ENCODE measurements at regions not wholly inside any gene's neighbourhood (a gene's known extent, or its start where the extent isn't known, plus 50 kb on each side); places are given as distances from the start of the nearest gene placed in this dataset.
"Not testable (repeated sequence)": the region's sequence is repeated elsewhere in the genome, so short reads cannot be mapped to it uniquely, and the experiment has no call there.

- intact Hi-C loops (cut with DNase I): no loop called here
- Histone ChIP-seq H3K9me3 (no peaks in the 10 kb centered on the region), H3K36me3 (replicated peaks in 1 of 2; ENCODE audit: insufficient read depth in 1 of 2, low read depth in 2 of 2) (no peaks in the 10 kb centered on the region), H3K27me3 (no peaks in the 10 kb centered on the region), H3K4me1 (no peaks in the 10 kb centered on the region), H3K27ac (no peak overlapping the region), H3K4me3 (no peak overlapping the region)
- 60 to 88% methylated on average over 2 of the region's 2 CpGs for WGBS, 2 donors
- DNase-seq: no peak
- ATAC-seq: no peak
- no peak for TF ChIP-seq CTCF (IDR thresholded peaks at IDR 0.05)
Measured at GRCh38 chr6:15816661-15817060, 153.8 kb upstream of the DTNBP1 start.

GRCh38 chr6:15813698-15814097 is 150.9 kb upstream of the DTNBP1 start:
- intact Hi-C loops (cut with DNase I); ATAC-seq; H3K4me3 ChIP-seq; H3K27me3 ChIP-seq; H3K9me3 ChIP-seq; H3K27ac ChIP-seq; H3K36me3 ChIP-seq (replicated peaks in 1 of 2; ENCODE audit: insufficient read depth in 1 of 2, low read depth in 2 of 2); DNase-seq; H3K4me1 ChIP-seq: not testable (repeated sequence)
- WGBS, 2 donors: 74 to 77% methylated on average over 5 of the region's 5 CpGs

- H3K4me3 ChIP-seq: no peak overlapping the region
- no peak for DNase-seq
- H3K27ac ChIP-seq: no peak overlapping the region
- no peaks in the 10 kb centered on the region for H3K27me3 ChIP-seq
- H3K4me1 ChIP-seq: no peaks in the 10 kb centered on the region
- intact Hi-C loops (cut with DNase I): no loop called here
- TF ChIP-seq POLR2A (IDR thresholded peaks at IDR 0.05): no peak
- no peaks in the 10 kb centered on the region for H3K36me3 ChIP-seq (replicated peaks in 1 of 2; ENCODE audit: insufficient read depth in 1 of 2, low read depth in 2 of 2)
- no peaks in the 10 kb centered on the region for H3K9me3 ChIP-seq
- ATAC-seq: no peak
- WGBS, 2 donors: 97% methylated on average over 2 of the region's 2 CpGs
Measured at GRCh38 chr6:15811107-15811506, 148.3 kb upstream of the DTNBP1 start.

- Histone ChIP-seq H3K27ac (no peak overlapping the region), H3K9me3 (no peaks in the 10 kb centered on the region), H3K36me3 (replicated peaks in 1 of 2; ENCODE audit: insufficient read depth in 1 of 2, low read depth in 2 of 2) (no peaks in the 10 kb centered on the region), H3K27me3 (no peaks in the 10 kb centered on the region), H3K4me1 (no peaks in the 10 kb centered on the region), H3K4me3 (no peak overlapping the region)
- TF ChIP-seq POLR2A (IDR thresholded peaks at IDR 0.05) (no peak), CTCF (IDR thresholded peaks at IDR 0.05) (no peak)
- DNase-seq (no peak), ATAC-seq (no peak)
- intact Hi-C loops (cut with DNase I): no loop called here
- 20 to 37% methylated on average over 1 of the region's 1 CpG for WGBS, 2 donors
Measured at GRCh38 chr6:15810618-15811017, 147.8 kb upstream of the DTNBP1 start.

- H3K9me3 ChIP-seq: no peaks in the 10 kb centered on the region
- 77 to 84% methylated on average over 2 of the region's 2 CpGs for WGBS, 2 donors
Measured at GRCh38 chr6:15809367-15809766, 146.5 kb upstream of the DTNBP1 start.

GRCh38 chr6:15804164-15805154 is 141.6 kb upstream of the DTNBP1 start:
- DNase-seq: no peak
- no peak overlapping the region for H3K27ac ChIP-seq
- H3K4me3 ChIP-seq: no peak overlapping the region
- intact Hi-C loops (cut with DNase I): no loop called here
- TF ChIP-seq POLR2A (IDR thresholded peaks at IDR 0.05): no peak
- no peak for TF ChIP-seq CTCF (IDR thresholded peaks at IDR 0.05)
- H3K9me3 ChIP-seq: no peaks in the 10 kb centered on the region
- H3K27me3 ChIP-seq: no peaks in the 10 kb centered on the region
- H3K4me1 ChIP-seq: no peaks in the 10 kb centered on the region
- no peak for ATAC-seq
- 52 to 60% methylated on average over 13 of the region's 13 CpGs for WGBS, 2 donors
- no peaks in the 10 kb centered on the region for H3K36me3 ChIP-seq (replicated peaks in 1 of 2; ENCODE audit: insufficient read depth in 1 of 2, low read depth in 2 of 2)

More at GRCh38 chr6:15809367-15809766, 146.5 kb upstream of the DTNBP1 start:
- TF ChIP-seq POLR2A (IDR thresholded peaks at IDR 0.05): no peak
- no peak overlapping the region for H3K27ac ChIP-seq
- H3K36me3 ChIP-seq (replicated peaks in 1 of 2; ENCODE audit: insufficient read depth in 1 of 2, low read depth in 2 of 2): no peaks in the 10 kb centered on the region
- no peak overlapping the region for H3K4me3 ChIP-seq
- no peaks in the 10 kb centered on the region for H3K4me1 ChIP-seq
- intact Hi-C loops (cut with DNase I): no loop called here
- ATAC-seq (no peak), DNase-seq (no peak)
- H3K27me3 ChIP-seq: no peaks in the 10 kb centered on the region

Measured in body of pancreas (tissue), 4 donors.